SH-SY5Y (cell line): ENCODE measurements at regions not wholly inside any gene's neighbourhood (a gene's known extent, or its start where the extent isn't known, plus 50 kb on each side); places are given as distances from the start of the nearest gene placed in this dataset.

Source experiments
- GATA2 ChIP-seq: IDR thresholded peaks from 2 replicates; pipeline ENCODE4 v1.6.1; 2011; ENCODE audit warnings: mild to moderate bottlenecking, low read depth, low read length
- GATA3 ChIP-seq: IDR thresholded peaks from 2 replicates; pipeline ENCODE4 v1.6.1; 2011; ENCODE audit warnings: low read depth, mild to moderate bottlenecking, low read length, moderate library complexity

DNA sequence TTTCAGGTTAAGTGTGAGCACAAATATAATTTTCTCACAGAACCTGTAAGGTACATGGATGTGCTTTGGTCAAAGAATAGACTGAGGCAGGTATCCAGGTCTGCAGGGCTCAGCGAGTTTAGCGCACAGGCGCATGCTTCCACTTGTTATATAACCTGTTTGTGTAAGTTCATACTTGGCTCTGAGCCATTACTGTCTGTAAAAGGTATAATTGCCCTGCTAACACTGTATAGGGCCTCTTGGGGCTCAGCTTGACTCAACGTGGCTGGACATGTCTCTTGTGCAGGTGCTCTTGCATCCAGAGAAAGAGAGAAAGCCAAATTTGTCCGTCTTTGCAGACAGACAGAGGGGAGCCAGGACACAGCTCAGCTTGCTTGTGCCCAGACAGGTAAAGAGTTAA lies 759.6 kb downstream of the MTRR start:
- TF ChIP-seq GATA2 (no peak), GATA3 (no peak)
